Coronary artery (tissue), 2 donors: ENCODE measurements at regions not wholly inside any gene's neighbourhood (a gene's known extent, or its start where the extent isn't known, plus 50 kb on each side); places are given as distances from the start of the nearest gene placed in this dataset.

Source experiments
- DNase-seq: peaks from one replicate; pipeline ENCODE4 v3.0.0-alpha.2; 2017; ENCODE audit warnings: low spot score
- H3K27ac ChIP-seq, 2 donors: fragments of 200-600 bp; sonication (generic); one replicate each; pipeline ENCODE4 v1.5.1; 2016 to 2019
- H3K4me3 ChIP-seq: fragments of 200-600 bp; sonication (generic); 2 replicates; pipeline ENCODE4 v1.5.1; 2016; ENCODE audit warnings: mild to moderate bottlenecking, moderate library complexity
- CTCF ChIP-seq: fragments of 200-600 bp; sonication (generic); IDR thresholded peaks from one replicate; pipeline ENCODE4 v1.5.1; 2019; ENCODE audit warnings: antibody characterized with exemption

- no peak overlapping the region for H3K4me3 ChIP-seq
- DNase-seq = no peak
- no peak for TF ChIP-seq CTCF
- no peak overlapping the region for H3K27ac ChIP-seq
These were observed 65.4 kb upstream of the ASTN2 start for GRCh38 chr9:117480253-117480652.

GRCh38 chr9:117473293-117473692, 58.4 kb upstream of the ASTN2 start:
- TF ChIP-seq CTCF = no peak
- H3K4me3 ChIP-seq = no peak overlapping the region
- DNase-seq = no peak

GRCh38 chr9:117470902-117471301, 56.0 kb upstream of the ASTN2 start:
- no peak for TF ChIP-seq CTCF
- no peak overlapping the region for H3K27ac ChIP-seq
- no peak overlapping the region for H3K4me3 ChIP-seq

More at GRCh38 chr9:117473293-117473692, 58.4 kb upstream of the ASTN2 start:
- H3K27ac ChIP-seq = no peak overlapping the region

GRCh38 chr9:117470455-117470854, 55.6 kb upstream of the ASTN2 start:
- TF ChIP-seq CTCF = no peak
- DNase-seq = no peak
- no peak overlapping the region for H3K27ac ChIP-seq
- no peak overlapping the region for H3K4me3 ChIP-seq

More at GRCh38 chr9:117470902-117471301, 56.0 kb upstream of the ASTN2 start:
- no peak for DNase-seq

GRCh38 chr9:117466111-117466510, 51.3 kb upstream of the ASTN2 start:
- no peak overlapping the region for H3K4me3 ChIP-seq
- H3K27ac ChIP-seq = no peak overlapping the region
- no peak for DNase-seq
- TF ChIP-seq CTCF = no peak

GRCh38 chr9:117465706-117466105, 50.8 kb upstream of the ASTN2 start:
- no peak for DNase-seq
- no peak for TF ChIP-seq CTCF
- no peak overlapping the region for H3K4me3 ChIP-seq
- H3K27ac ChIP-seq = no peak overlapping the region

- Histone ChIP-seq H3K4me3 (no peak overlapping the region), H3K27ac (no peak overlapping the region)
- TF ChIP-seq CTCF = no peak
- DNase-seq = no peak
These were observed 50.2 kb upstream of the ASTN2 start for GRCh38 chr9:117464941-117465616.
